ENCODE measurements at regions not wholly inside any gene's neighbourhood (a gene's known extent, or its start where the extent isn't known, plus 50 kb on each side); places are given as distances from the start of the nearest gene placed in this dataset.
A peak's percentile ranks its signal among the peaks of the same experiment; 100 is the strongest.

DNA sequence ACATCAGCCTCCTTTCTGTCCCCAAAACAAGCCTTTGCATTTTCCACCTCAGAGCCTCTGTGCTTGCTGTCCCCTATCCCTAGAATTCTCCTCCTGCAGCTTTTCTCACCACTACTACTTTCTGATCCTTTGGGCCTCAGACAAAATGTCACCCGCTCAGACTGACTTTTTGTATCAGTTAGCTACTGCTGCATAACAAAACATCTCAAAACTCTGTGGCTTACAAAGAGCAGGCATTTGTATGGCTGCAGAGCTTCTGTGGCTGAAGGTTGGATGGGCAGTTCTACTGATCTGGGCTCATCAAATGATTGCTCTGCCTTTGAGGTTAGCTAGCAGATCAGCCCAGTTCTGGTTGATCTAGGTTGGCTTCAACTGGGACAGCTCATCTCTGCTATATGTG lies 248.7 kb downstream of the MN1 start:
- no peak for DNase-seq (ENCODE audit: extremely low spot score in 2 of 2)
- intact Hi-C loops (cut with DNase I) = no loop called here
- TF ChIP-seq POLR2A (IDR thresholded peaks at IDR 0.05) = no peak
- TF ChIP-seq, protein P1, sequence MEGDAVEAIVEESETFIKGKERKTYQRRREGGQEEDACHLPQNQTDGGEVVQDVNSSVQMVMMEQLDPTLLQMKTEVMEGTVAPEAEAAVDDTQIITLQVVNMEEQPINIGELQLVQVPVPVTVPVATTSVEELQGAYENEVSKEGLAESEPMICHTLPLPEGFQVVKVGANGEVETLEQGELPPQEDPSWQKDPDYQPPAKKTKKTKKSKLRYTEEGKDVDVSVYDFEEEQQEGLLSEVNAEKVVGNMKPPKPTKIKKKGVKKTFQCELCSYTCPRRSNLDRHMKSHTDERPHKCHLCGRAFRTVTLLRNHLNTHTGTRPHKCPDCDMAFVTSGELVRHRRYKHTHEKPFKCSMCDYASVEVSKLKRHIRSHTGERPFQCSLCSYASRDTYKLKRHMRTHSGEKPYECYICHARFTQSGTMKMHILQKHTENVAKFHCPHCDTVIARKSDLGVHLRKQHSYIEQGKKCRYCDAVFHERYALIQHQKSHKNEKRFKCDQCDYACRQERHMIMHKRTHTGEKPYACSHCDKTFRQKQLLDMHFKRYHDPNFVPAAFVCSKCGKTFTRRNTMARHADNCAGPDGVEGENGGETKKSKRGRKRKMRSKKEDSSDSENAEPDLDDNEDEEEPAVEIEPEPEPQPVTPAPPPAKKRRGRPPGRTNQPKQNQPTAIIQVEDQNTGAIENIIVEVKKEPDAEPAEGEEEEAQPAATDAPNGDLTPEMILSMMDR (IDR thresholded peaks at IDR 0.05) = no peak
- TF ChIP-seq POLR2AphosphoS5 (IDR thresholded peaks at IDR 0.05; ENCODE audit: insufficient read depth in 1 of 2, low read depth in 1 of 2) = no peak

DNA sequence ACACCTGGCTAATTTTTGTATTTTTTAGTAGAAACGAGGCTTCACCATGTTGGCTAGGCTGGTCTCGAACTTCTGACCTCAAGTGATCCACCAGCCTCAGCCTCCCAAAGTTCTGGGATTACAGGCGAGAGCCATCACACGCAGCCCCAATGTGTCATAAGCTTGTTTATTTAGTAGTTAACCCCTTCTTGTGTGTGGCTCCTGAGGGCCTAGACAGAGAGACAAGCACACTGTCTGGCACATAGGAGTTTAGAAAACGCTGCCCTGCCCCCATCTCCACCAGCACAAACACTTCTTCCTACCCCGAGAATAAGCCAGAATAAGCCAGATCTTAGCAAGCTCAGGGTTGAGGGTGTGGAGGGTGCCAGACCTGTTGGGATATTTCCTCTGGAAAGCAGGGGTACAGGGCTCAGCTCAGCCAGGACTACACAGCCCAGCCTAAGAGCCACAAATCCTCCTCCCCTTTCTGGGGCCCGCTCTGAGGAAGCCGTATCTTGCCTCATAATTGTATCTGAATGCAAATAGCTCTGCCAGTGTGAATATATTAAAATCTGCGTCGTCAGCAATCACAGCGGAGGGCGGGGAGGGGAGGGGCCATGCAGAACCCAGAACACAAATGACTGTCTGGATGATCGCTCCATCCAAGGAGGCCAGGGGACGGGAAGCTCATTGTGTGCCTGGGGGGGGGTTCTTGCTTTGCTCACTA lies 247.3 kb downstream of the MN1 start:
- Histone ChIP-seq H3K9me3 (no peaks in the 10 kb centered on the region), H3K4me1 (no peaks in the 10 kb centered on the region), H3K4me3 (no peak overlapping the region), H3K27me3 (no peaks in the 10 kb centered on the region), H3K27ac (peak overlapping the region; percentile 44), H3K36me3 (no peaks in the 10 kb centered on the region)
- TF ChIP-seq POLR2A (IDR thresholded peaks at IDR 0.05) (no peak), POLR2AphosphoS5 (IDR thresholded peaks at IDR 0.05; ENCODE audit: insufficient read depth in 1 of 2, low read depth in 1 of 2) (no peak)
- TF ChIP-seq, protein P1 (IDR thresholded peaks at IDR 0.05) = no peak
- no peak for DNase-seq (ENCODE audit: extremely low spot score in 2 of 2)
- intact Hi-C loops (cut with DNase I) = no loop called here

More for the DNA sequence above, 248.7 kb downstream of the MN1 start:
- Histone ChIP-seq H3K4me3 (no peak overlapping the region), H3K27me3 (no peaks in the 10 kb centered on the region), H3K36me3 (no peaks in the 10 kb centered on the region), H3K9me3 (no peaks in the 10 kb centered on the region), H3K27ac (no peak overlapping the region), H3K4me1 (no peaks in the 10 kb centered on the region)

DNA sequence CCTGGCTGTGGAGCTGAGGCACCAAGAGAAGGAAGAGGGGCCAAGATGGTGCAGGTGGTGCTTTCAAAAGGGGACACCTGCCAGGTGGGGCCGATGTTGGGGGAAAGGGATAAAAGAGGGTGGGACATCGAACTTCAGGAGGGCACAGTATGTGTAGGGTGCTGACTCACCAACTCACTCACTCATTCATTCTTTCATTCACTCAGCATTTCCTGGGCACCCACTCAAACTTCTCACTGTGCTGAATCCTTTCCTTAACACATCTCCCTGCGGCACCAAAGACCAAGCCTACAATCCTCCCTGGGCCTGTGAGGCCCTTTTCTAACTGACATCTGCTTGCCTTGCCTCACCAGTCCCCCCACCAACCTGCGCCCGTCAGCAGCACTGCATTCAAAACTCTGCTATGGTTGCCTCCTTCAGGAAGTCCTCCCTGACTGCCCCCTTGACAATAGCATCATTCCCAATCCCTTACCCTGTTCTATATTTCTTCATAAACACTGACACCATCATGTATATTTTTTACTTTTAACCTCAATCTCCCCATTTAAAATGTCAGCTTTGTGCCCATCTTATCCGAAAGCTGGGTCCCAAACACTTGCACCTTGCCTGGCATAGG lies 246.6 kb downstream of the MN1 start:
- TF ChIP-seq POLR2AphosphoS5 (IDR thresholded peaks at IDR 0.05; ENCODE audit: insufficient read depth in 1 of 2, low read depth in 1 of 2) (no peak), POLR2A (IDR thresholded peaks at IDR 0.05) (no peak)
- TF ChIP-seq, protein P1 (IDR thresholded peaks at IDR 0.05) = no peak
- Histone ChIP-seq H3K4me1 (no peaks in the 10 kb centered on the region), H3K4me3 (no peak overlapping the region), H3K9me3 (no peaks in the 10 kb centered on the region), H3K27me3 (no peaks in the 10 kb centered on the region), H3K36me3 (no peaks in the 10 kb centered on the region), H3K27ac (no peak overlapping the region)
- intact Hi-C loops (cut with DNase I) = no loop called here
- DNase-seq (ENCODE audit: extremely low spot score in 2 of 2) = no peak

DNA sequence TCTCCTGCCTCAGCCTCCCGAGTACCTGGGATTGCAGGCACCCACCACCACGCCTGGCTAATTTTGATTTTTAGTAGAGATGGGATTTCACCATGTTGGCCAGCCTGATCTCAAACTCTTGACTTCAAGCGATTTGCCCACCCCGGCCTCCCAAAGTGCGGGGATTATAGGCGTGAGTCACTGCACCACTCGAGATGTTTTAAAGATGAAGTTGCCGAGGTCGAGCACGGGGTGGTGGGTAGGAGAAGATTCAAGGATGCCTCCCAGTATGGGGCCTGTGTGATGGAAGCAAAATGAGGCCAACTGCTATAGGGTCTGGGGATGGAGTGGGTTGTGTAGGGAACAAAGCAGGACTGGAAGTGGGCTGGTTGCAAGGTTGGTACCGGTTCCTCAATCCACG lies 245.2 kb downstream of the MN1 start:
- intact Hi-C loops (cut with DNase I) = no loop called here
- Histone ChIP-seq H3K4me1 (no peaks in the 10 kb centered on the region), H3K9me3 (no peaks in the 10 kb centered on the region), H3K27me3 (no peaks in the 10 kb centered on the region), H3K36me3 (no peaks in the 10 kb centered on the region), H3K4me3 (no peak overlapping the region), H3K27ac (no peak overlapping the region)
- no peak for DNase-seq (ENCODE audit: extremely low spot score in 2 of 2)
- TF ChIP-seq, protein P1 (IDR thresholded peaks at IDR 0.05) = no peak
- TF ChIP-seq POLR2A (IDR thresholded peaks at IDR 0.05) (no peak), POLR2AphosphoS5 (IDR thresholded peaks at IDR 0.05; ENCODE audit: insufficient read depth in 1 of 2, low read depth in 1 of 2) (no peak)

Data from vagina (tissue), 2 donors.